C4-2B (cell line): ENCODE measurements at regions not wholly inside any gene's neighbourhood (a gene's known extent, or its start where the extent isn't known, plus 50 kb on each side); places are given as distances from the start of the nearest gene placed in this dataset.

Experiments
- ZFX ChIP-seq: fragments of 450-650 bp; IDR thresholded peaks from 2 replicates; pipeline ENCODE4 v1.6.1; 2017
- TF ChIP-seq, protein P1 (sequence below): fragments of 450-650 bp; conservative IDR thresholded peaks from 2 replicates; pipeline ENCODE4 v1.5.1; 2017; ENCODE audit warnings: mild to moderate bottlenecking

GRCh38 chr2:168378960-168379669, 77.0 kb upstream of the CERS6 start:
- TF ChIP-seq, protein P1, sequence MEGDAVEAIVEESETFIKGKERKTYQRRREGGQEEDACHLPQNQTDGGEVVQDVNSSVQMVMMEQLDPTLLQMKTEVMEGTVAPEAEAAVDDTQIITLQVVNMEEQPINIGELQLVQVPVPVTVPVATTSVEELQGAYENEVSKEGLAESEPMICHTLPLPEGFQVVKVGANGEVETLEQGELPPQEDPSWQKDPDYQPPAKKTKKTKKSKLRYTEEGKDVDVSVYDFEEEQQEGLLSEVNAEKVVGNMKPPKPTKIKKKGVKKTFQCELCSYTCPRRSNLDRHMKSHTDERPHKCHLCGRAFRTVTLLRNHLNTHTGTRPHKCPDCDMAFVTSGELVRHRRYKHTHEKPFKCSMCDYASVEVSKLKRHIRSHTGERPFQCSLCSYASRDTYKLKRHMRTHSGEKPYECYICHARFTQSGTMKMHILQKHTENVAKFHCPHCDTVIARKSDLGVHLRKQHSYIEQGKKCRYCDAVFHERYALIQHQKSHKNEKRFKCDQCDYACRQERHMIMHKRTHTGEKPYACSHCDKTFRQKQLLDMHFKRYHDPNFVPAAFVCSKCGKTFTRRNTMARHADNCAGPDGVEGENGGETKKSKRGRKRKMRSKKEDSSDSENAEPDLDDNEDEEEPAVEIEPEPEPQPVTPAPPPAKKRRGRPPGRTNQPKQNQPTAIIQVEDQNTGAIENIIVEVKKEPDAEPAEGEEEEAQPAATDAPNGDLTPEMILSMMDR = no peak
- no peak for TF ChIP-seq ZFX
